ENCODE measurements at regions not wholly inside any gene's neighbourhood (a gene's known extent, or its start where the extent isn't known, plus 50 kb on each side); places are given as distances from the start of the nearest gene placed in this dataset.

DNA sequence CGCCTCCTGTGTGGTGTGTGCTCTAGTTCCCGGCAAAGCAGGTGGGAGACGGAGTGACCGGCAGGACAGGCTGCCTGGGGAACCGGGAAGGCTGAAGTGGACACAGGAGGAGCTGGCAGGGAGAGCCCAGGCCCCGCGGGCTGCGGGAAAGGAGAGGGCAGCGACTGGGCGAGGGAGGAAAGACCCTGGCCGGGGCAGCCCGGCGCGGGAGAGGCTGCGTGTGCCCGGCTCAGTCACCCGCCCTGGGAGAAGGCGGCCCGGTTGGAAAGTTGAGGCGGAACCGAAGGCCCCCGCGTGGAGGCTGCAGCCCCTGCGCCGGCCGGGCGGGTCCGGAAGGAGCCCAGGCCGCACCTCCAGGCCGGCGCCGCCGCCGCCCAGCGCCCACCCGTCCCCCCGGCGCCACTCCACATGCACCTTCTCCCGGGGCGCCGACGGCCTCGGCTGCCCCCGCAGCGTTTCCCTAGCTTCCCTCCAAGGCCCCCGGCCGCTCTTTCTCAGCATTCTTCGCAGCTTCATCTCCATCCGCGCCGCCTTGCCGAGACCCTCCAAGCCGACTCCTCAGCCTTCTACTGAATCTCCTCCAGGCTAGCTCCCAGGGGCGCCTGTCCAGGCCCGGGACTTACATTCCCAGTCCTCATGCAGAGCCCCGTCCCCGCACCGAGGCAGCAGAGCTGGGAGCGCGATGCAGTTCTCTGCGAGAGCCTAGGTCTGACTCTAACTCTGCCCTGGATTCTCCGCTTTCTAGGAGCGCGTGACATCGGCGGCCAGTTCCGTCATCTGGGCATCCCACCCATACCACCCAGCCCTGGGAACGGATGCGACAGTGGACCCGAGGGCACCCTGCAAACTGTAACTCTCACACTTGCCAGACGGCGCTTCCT, 152.0 kb downstream of the ERCC6L2 start:
- peaks cover 0 to 13% (median 0%) of the 10 kb centered on the region in 3 donors for H3K4me1 ChIP-seq (ENCODE audit: control insufficient read depth in 2 of 3, insufficient read depth in 2 of 3, low read depth in 1 of 3, low read length in 3 of 3)
- H3K27ac ChIP-seq (ENCODE audit: low read depth in 2 of 2, low read length in 2 of 2): no peak overlapping the region
- intact Hi-C loops (cut with DNase I): no loop called here
- H3K9ac ChIP-seq (ENCODE audit: low read length in 3 of 3): no peak overlapping the region
- TF ChIP-seq, protein P1, sequence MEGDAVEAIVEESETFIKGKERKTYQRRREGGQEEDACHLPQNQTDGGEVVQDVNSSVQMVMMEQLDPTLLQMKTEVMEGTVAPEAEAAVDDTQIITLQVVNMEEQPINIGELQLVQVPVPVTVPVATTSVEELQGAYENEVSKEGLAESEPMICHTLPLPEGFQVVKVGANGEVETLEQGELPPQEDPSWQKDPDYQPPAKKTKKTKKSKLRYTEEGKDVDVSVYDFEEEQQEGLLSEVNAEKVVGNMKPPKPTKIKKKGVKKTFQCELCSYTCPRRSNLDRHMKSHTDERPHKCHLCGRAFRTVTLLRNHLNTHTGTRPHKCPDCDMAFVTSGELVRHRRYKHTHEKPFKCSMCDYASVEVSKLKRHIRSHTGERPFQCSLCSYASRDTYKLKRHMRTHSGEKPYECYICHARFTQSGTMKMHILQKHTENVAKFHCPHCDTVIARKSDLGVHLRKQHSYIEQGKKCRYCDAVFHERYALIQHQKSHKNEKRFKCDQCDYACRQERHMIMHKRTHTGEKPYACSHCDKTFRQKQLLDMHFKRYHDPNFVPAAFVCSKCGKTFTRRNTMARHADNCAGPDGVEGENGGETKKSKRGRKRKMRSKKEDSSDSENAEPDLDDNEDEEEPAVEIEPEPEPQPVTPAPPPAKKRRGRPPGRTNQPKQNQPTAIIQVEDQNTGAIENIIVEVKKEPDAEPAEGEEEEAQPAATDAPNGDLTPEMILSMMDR (IDR thresholded peaks at IDR 0.05; ENCODE audit: borderline replicate concordance, extremely low read depth, insufficient read depth): no peak
- FAIRE-seq: no peak
- H3K27me3 ChIP-seq (ENCODE audit: control insufficient read depth, insufficient read depth, low read length): no peaks in the 10 kb centered on the region
- H3K36me3 ChIP-seq (ENCODE audit: control insufficient read depth in 2 of 3, insufficient read depth in 3 of 3, low read length in 3 of 3): no peaks in the 10 kb centered on the region
- H3K9me3 ChIP-seq (ENCODE audit: control insufficient read depth in 2 of 3, insufficient read depth in 1 of 3, low read length in 3 of 3): no peaks in the 10 kb centered on the region
- peak; percentile 59 to 82 (median 71) for DNase-seq
- no peak overlapping the region for H3K4me3 ChIP-seq (ENCODE audit: low read length in 3 of 3)

DNA sequence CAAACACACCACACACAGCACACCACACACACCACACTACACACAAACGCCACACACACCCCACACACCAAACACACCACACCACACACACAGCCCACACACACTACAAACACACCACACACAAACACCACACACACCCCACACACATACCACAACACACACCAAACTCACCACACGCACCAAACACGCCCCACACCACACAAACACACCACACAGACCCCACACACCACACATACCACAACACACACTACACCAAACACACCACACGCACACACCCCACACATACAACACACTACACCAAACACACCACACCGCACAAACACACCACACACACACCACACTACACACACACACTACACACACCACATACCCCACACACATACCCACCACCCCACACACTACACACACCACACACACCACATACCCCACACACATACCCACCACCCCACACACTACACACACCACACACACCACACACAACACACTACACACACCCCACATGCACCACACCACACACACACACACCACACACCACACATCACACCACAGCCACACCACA, 151.2 kb downstream of the ERCC6L2 start:
- FAIRE-seq: no peak
- H3K9ac ChIP-seq (ENCODE audit: low read length in 3 of 3): no peak overlapping the region
- peaks cover 0 to 18% (median 0%) of the 10 kb centered on the region in 3 donors for H3K4me1 ChIP-seq (ENCODE audit: control insufficient read depth in 2 of 3, insufficient read depth in 2 of 3, low read depth in 1 of 3, low read length in 3 of 3)

DNA sequence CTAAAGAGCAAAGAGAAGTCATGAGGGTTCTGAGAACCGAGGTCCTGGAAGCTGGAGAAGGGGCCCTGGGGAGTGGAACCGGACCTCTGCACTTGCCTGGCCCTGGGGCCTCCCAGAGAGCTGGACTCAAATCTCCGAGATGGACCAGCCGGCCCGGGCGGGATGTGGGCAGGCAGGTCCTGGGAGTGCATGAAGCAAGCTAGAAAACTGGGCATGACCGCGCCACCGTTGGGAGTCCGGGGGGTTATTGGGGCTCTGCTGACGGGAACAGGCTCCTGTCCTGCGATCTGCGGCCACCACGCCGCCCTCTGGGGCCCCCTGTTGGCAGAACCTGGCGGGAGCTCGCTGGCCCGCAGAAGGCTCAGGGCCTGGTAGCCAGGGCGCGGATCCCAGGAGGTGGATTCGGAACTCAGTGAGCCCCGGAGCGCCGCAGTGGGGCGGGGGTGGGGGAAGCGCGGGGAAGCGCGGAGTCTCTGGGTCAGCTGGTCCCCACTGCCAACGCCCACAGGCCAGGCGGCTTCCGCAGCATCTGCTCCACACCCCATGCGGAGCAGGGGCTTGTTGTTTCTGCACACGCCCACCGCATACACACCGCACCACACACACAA, 150.6 kb downstream of the ERCC6L2 start:
- Histone ChIP-seq H3K36me3 (ENCODE audit: control insufficient read depth in 2 of 3, insufficient read depth in 3 of 3, low read length in 3 of 3) (no peaks in the 10 kb centered on the region), H3K9ac (ENCODE audit: low read length in 3 of 3) (no peak overlapping the region), H3K27me3 (ENCODE audit: control insufficient read depth, insufficient read depth, low read length) (peaks cover 2% of the 10 kb centered on the region), H3K9me3 (ENCODE audit: control insufficient read depth in 2 of 3, insufficient read depth in 1 of 3, low read length in 3 of 3) (no peaks in the 10 kb centered on the region), H3K4me1 (ENCODE audit: control insufficient read depth in 2 of 3, insufficient read depth in 2 of 3, low read depth in 1 of 3, low read length in 3 of 3) (peaks cover 0 to 17% (median 0%) of the 10 kb centered on the region in 3 donors), H3K4me3 (ENCODE audit: low read length in 3 of 3) (no peak overlapping the region), H3K27ac (ENCODE audit: low read depth in 2 of 2, low read length in 2 of 2) (no peak overlapping the region)
- DNase-seq (peak; percentile 39 to 75 (median 60)), FAIRE-seq (no peak)
- intact Hi-C loops (cut with DNase I): no loop called here
- TF ChIP-seq, protein P1 (IDR thresholded peaks at IDR 0.05; ENCODE audit: borderline replicate concordance, extremely low read depth, insufficient read depth): no peak

More for the DNA sequence above, 151.2 kb downstream of the ERCC6L2 start:
- TF ChIP-seq, protein P1 (IDR thresholded peaks at IDR 0.05; ENCODE audit: borderline replicate concordance, extremely low read depth, insufficient read depth): no peak
- DNase-seq: no peak
- H3K9me3 ChIP-seq (ENCODE audit: control insufficient read depth in 2 of 3, insufficient read depth in 1 of 3, low read length in 3 of 3): no peaks in the 10 kb centered on the region
- H3K36me3 ChIP-seq (ENCODE audit: control insufficient read depth in 2 of 3, insufficient read depth in 3 of 3, low read length in 3 of 3): no peaks in the 10 kb centered on the region
- peaks cover 2% of the 10 kb centered on the region for H3K27me3 ChIP-seq (ENCODE audit: control insufficient read depth, insufficient read depth, low read length)
- H3K27ac ChIP-seq (ENCODE audit: low read depth in 2 of 2, low read length in 2 of 2): no peak overlapping the region
- H3K4me3 ChIP-seq (ENCODE audit: low read length in 3 of 3): no peak overlapping the region
- intact Hi-C loops (cut with DNase I): no loop called here
